ENCODE measurements at regions not wholly inside any gene's neighbourhood (a gene's known extent, or its start where the extent isn't known, plus 50 kb on each side); places are given as distances from the start of the nearest gene placed in this dataset.

DNA sequence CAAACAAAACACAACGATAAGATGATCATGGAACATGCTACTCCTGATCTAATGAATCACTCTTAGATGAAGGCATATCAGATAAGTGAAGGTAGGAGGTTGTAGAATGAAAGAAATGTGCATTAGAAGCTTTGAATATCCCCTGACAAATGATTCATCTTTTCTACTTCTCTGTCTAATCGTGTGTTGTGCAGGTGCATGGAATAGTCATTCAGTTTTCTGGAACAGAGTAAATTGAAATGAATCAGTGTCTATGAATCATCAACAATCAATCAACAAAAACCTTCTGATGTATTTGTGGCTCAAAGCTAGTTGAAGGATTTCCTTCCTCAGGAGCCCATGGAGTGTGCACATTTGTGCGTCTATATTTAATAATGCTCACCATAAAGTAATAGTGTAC lies 1290.4 kb upstream of the PCDH20 start:
- H3K4me3 ChIP-seq (ENCODE audit: low read depth in 1 of 5, low read length in 5 of 5): no peak overlapping the region
- H3K36me3 ChIP-seq (ENCODE audit: control insufficient read depth in 5 of 5, insufficient read depth in 5 of 5, low read length in 5 of 5): no peaks in the 10 kb centered on the region
- H3K9me3 ChIP-seq (ENCODE audit: control insufficient read depth in 5 of 5, low read length in 5 of 5): no peaks in the 10 kb centered on the region
- H3K27ac ChIP-seq (ENCODE audit: low read depth, low read length): no peak overlapping the region
- no peaks in the 10 kb centered on the region for H3K4me1 ChIP-seq (ENCODE audit: control insufficient read depth in 5 of 5, insufficient read depth in 5 of 5, low read length in 5 of 5)
- H3K9ac ChIP-seq (ENCODE audit: low read length in 5 of 5): no peak overlapping the region
- no peaks in the 10 kb centered on the region for H3K27me3 ChIP-seq (ENCODE audit: control insufficient read depth in 5 of 5, insufficient read depth in 4 of 5, low read length in 5 of 5)

DNA sequence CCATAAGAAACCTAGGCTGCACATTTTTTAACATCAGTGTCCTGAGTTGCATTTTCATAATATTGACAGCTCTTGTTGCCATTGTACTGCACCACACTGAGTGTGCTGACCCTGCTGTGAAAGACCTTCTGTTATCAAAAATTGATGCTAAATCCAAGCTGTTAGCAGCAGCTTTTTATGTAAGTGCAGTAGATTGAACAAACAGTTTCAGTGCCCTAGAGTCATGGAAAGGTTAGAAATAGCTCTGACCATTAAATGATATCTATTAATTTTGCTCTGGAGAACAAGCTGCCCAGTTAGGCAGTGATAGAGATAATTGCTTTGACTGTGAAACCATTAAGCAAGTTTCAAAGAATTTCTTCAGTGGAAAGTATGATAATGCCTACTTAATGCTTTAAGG lies 1289.2 kb upstream of the PCDH20 start:
- no peaks in the 10 kb centered on the region for H3K36me3 ChIP-seq (ENCODE audit: control insufficient read depth in 5 of 5, insufficient read depth in 5 of 5, low read length in 5 of 5)

DNA sequence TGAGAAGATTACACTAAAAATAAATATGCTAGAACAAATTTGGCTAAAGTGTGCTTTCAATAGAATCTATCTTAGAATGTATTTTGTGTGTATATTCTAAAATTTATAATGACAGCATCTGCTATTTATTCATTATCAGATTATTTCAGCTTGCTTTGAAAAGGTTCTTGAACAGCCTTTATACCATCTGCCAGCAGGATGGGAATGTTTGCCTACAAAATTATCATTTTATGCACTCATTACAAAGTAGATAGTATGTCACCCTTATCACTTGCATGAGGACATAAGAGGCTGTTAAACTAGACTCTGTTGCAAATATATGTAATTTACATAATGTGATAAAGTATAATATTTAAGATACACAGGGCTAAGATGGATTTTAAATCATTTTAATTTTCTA lies 1286.9 kb upstream of the PCDH20 start:
- H3K36me3 ChIP-seq (ENCODE audit: control insufficient read depth in 5 of 5, insufficient read depth in 5 of 5, low read length in 5 of 5): no peaks in the 10 kb centered on the region
- no peak overlapping the region for H3K27ac ChIP-seq (ENCODE audit: low read depth, low read length)
- no peak overlapping the region for H3K4me3 ChIP-seq (ENCODE audit: low read depth in 1 of 5, low read length in 5 of 5)
- H3K4me1 ChIP-seq (ENCODE audit: control insufficient read depth in 5 of 5, insufficient read depth in 5 of 5, low read length in 5 of 5): no peaks in the 10 kb centered on the region
- no peaks in the 10 kb centered on the region for H3K9me3 ChIP-seq (ENCODE audit: control insufficient read depth in 5 of 5, low read length in 5 of 5)
- H3K27me3 ChIP-seq (ENCODE audit: control insufficient read depth in 5 of 5, insufficient read depth in 4 of 5, low read length in 5 of 5): no peaks in the 10 kb centered on the region
- H3K9ac ChIP-seq (ENCODE audit: low read length in 5 of 5): no peak overlapping the region

More for the DNA sequence above, 1289.2 kb upstream of the PCDH20 start:
- Histone ChIP-seq H3K27ac (ENCODE audit: low read depth, low read length) (no peak overlapping the region), H3K4me3 (ENCODE audit: low read depth in 1 of 5, low read length in 5 of 5) (no peak overlapping the region), H3K27me3 (ENCODE audit: control insufficient read depth in 5 of 5, insufficient read depth in 4 of 5, low read length in 5 of 5) (no peaks in the 10 kb centered on the region), H3K4me1 (ENCODE audit: control insufficient read depth in 5 of 5, insufficient read depth in 5 of 5, low read length in 5 of 5) (no peaks in the 10 kb centered on the region), H3K9me3 (ENCODE audit: control insufficient read depth in 5 of 5, low read length in 5 of 5) (no peaks in the 10 kb centered on the region), H3K9ac (ENCODE audit: low read length in 5 of 5) (no peak overlapping the region)

DNA sequence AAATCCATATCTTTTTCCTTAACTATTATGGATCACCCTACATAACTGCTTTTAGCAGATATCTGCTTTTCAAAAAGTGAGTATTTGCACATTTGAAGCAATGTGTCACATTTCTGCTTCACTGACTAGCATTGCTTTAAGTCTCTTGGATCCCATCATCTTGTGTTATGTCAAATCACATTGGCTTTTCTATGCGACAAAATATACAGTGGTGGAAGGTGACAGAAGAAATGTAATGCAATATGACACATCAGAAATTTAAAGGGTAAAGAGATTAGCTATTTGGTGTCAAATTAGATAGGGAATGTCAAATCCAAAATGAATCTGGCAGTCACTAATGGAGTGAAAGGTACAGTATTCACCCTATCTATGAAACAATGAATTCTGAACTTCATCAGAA lies 1282.1 kb upstream of the PCDH20 start:
- H3K9ac ChIP-seq (ENCODE audit: low read length in 5 of 5): no peak overlapping the region
- no peak overlapping the region for H3K4me3 ChIP-seq (ENCODE audit: low read depth in 1 of 5, low read length in 5 of 5)
- H3K36me3 ChIP-seq (ENCODE audit: control insufficient read depth in 5 of 5, insufficient read depth in 5 of 5, low read length in 5 of 5): no peaks in the 10 kb centered on the region
- no peaks in the 10 kb centered on the region for H3K4me1 ChIP-seq (ENCODE audit: control insufficient read depth in 5 of 5, insufficient read depth in 5 of 5, low read length in 5 of 5)
- peaks cover 0 to 2% (median 0%) of the 10 kb centered on the region in 5 donors for H3K9me3 ChIP-seq (ENCODE audit: control insufficient read depth in 5 of 5, low read length in 5 of 5)
- H3K27ac ChIP-seq (ENCODE audit: low read depth, low read length): no peak overlapping the region
- no peaks in the 10 kb centered on the region for H3K27me3 ChIP-seq (ENCODE audit: control insufficient read depth in 5 of 5, insufficient read depth in 4 of 5, low read length in 5 of 5)

DNA sequence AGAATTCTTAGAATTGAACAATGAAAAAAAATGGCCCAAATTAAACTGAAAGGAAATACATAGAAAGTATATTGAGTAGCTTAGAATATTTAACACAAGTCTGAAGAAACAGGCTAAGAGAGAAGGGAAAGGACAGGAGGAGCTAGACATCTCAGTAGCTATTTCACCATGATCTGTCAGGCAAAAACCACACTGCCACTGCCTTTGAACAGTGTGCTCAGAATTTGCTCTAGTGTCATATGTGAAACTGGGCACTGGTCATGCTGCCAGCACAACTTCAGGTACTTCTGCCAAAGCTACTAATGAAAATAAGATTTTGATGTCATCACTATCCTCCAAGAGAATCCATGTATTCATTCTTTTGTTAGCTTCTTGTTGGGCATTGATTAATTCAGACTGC lies 1280.8 kb upstream of the PCDH20 start:
- Histone ChIP-seq H3K36me3 (ENCODE audit: control insufficient read depth in 5 of 5, insufficient read depth in 5 of 5, low read length in 5 of 5) (no peaks in the 10 kb centered on the region), H3K27ac (ENCODE audit: low read depth, low read length) (no peak overlapping the region), H3K4me1 (ENCODE audit: control insufficient read depth in 5 of 5, insufficient read depth in 5 of 5, low read length in 5 of 5) (no peaks in the 10 kb centered on the region), H3K9ac (ENCODE audit: low read length in 5 of 5) (no peak overlapping the region), H3K9me3 (ENCODE audit: control insufficient read depth in 5 of 5, low read length in 5 of 5) (peaks cover 0 to 2% (median 0%) of the 10 kb centered on the region in 5 donors), H3K4me3 (ENCODE audit: low read depth in 1 of 5, low read length in 5 of 5) (no peak overlapping the region), H3K27me3 (ENCODE audit: control insufficient read depth in 5 of 5, insufficient read depth in 4 of 5, low read length in 5 of 5) (no peaks in the 10 kb centered on the region)

DNA sequence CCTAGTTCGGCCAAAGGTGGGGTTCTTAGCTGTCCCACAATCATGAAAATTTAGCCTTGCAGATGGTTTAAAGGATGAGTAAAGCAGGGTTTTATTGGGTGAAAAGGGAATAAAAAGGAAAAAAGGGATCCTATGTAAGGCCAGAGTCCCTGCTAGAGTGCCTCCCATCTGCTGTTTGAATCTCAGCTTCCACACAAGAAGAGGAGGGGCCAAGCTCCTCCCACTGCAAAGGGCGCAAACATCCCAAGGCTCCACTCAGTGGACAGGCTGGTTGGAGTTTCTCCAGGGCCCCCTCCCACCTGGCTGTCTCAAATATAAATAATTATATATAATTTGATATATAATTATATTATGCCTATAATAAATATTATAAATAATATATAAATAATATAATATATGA lies 1272.1 kb upstream of the PCDH20 start:
- H3K9ac ChIP-seq (ENCODE audit: low read length in 5 of 5): no peak overlapping the region
- no peaks in the 10 kb centered on the region for H3K36me3 ChIP-seq (ENCODE audit: control insufficient read depth in 5 of 5, insufficient read depth in 5 of 5, low read length in 5 of 5)
- H3K9me3 ChIP-seq (ENCODE audit: control insufficient read depth in 5 of 5, low read length in 5 of 5): no peaks in the 10 kb centered on the region
- H3K4me1 ChIP-seq (ENCODE audit: control insufficient read depth in 5 of 5, insufficient read depth in 5 of 5, low read length in 5 of 5): no peaks in the 10 kb centered on the region
- H3K4me3 ChIP-seq (ENCODE audit: low read depth in 1 of 5, low read length in 5 of 5): no peak overlapping the region
- H3K27ac ChIP-seq (ENCODE audit: low read depth, low read length): no peak overlapping the region
- H3K27me3 ChIP-seq (ENCODE audit: control insufficient read depth in 5 of 5, insufficient read depth in 4 of 5, low read length in 5 of 5): no peaks in the 10 kb centered on the region

GRCh38 chr13:62684359-62684758 lies 1268.7 kb upstream of the PCDH20 start:
- H3K4me3 ChIP-seq (ENCODE audit: low read depth in 1 of 5, low read length in 5 of 5): no peak overlapping the region
- no peaks in the 10 kb centered on the region for H3K9me3 ChIP-seq (ENCODE audit: control insufficient read depth in 5 of 5, low read length in 5 of 5)
- H3K27ac ChIP-seq (ENCODE audit: low read depth, low read length): no peak overlapping the region
- H3K4me1 ChIP-seq (ENCODE audit: control insufficient read depth in 5 of 5, insufficient read depth in 5 of 5, low read length in 5 of 5): no peaks in the 10 kb centered on the region
- no peaks in the 10 kb centered on the region for H3K27me3 ChIP-seq (ENCODE audit: control insufficient read depth in 5 of 5, insufficient read depth in 4 of 5, low read length in 5 of 5)
- no peaks in the 10 kb centered on the region for H3K36me3 ChIP-seq (ENCODE audit: control insufficient read depth in 5 of 5, insufficient read depth in 5 of 5, low read length in 5 of 5)
- no peak overlapping the region for H3K9ac ChIP-seq (ENCODE audit: low read length in 5 of 5)

DNA sequence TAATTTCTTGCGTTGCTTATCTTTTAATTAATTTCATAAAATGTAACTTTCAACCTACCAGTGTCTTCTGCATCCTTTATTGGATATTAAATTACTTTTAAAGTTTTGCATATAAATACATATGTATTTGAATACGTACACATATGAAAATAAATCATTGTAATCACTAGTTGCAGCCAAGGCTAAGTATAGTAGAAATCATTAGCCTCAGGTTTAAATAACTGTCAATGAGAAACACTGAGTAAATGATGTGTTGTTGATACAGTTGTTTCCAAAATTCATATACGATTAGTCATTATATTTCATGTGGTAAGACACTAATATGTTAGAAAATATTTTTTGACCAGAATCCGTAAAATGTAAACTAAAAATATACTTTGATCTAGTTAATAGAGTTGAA lies 1267.1 kb upstream of the PCDH20 start:
- Histone ChIP-seq H3K9me3 (ENCODE audit: control insufficient read depth in 5 of 5, low read length in 5 of 5) (no peaks in the 10 kb centered on the region), H3K4me1 (ENCODE audit: control insufficient read depth in 5 of 5, insufficient read depth in 5 of 5, low read length in 5 of 5) (no peaks in the 10 kb centered on the region), H3K4me3 (ENCODE audit: low read depth in 1 of 5, low read length in 5 of 5) (no peak overlapping the region), H3K36me3 (ENCODE audit: control insufficient read depth in 5 of 5, insufficient read depth in 5 of 5, low read length in 5 of 5) (no peaks in the 10 kb centered on the region), H3K27me3 (ENCODE audit: control insufficient read depth in 5 of 5, insufficient read depth in 4 of 5, low read length in 5 of 5) (no peaks in the 10 kb centered on the region), H3K9ac (ENCODE audit: low read length in 5 of 5) (no peak overlapping the region), H3K27ac (ENCODE audit: low read depth, low read length) (no peak overlapping the region)

GRCh38 chr13:62678039-62678438 lies 1262.4 kb upstream of the PCDH20 start:
- no peaks in the 10 kb centered on the region for H3K9me3 ChIP-seq (ENCODE audit: control insufficient read depth in 5 of 5, low read length in 5 of 5)
- no peak overlapping the region for H3K9ac ChIP-seq (ENCODE audit: low read length in 5 of 5)
- H3K36me3 ChIP-seq (ENCODE audit: control insufficient read depth in 5 of 5, insufficient read depth in 5 of 5, low read length in 5 of 5): no peaks in the 10 kb centered on the region
- no peaks in the 10 kb centered on the region for H3K27me3 ChIP-seq (ENCODE audit: control insufficient read depth in 5 of 5, insufficient read depth in 4 of 5, low read length in 5 of 5)
- no peak overlapping the region for H3K27ac ChIP-seq (ENCODE audit: low read depth, low read length)
- no peaks in the 10 kb centered on the region for H3K4me1 ChIP-seq (ENCODE audit: control insufficient read depth in 5 of 5, insufficient read depth in 5 of 5, low read length in 5 of 5)
- H3K4me3 ChIP-seq (ENCODE audit: low read depth in 1 of 5, low read length in 5 of 5): no peak overlapping the region

GRCh38 chr13:62663767-62664166 lies 1248.1 kb upstream of the PCDH20 start:
- Histone ChIP-seq H3K27me3 (ENCODE audit: control insufficient read depth in 5 of 5, insufficient read depth in 4 of 5, low read length in 5 of 5) (no peaks in the 10 kb centered on the region), H3K36me3 (ENCODE audit: control insufficient read depth in 5 of 5, insufficient read depth in 5 of 5, low read length in 5 of 5) (no peaks in the 10 kb centered on the region), H3K9ac (ENCODE audit: low read length in 5 of 5) (no peak overlapping the region), H3K27ac (ENCODE audit: low read depth, low read length) (no peak overlapping the region), H3K9me3 (ENCODE audit: control insufficient read depth in 5 of 5, low read length in 5 of 5) (no peaks in the 10 kb centered on the region), H3K4me3 (ENCODE audit: low read depth in 1 of 5, low read length in 5 of 5) (no peak overlapping the region), H3K4me1 (ENCODE audit: control insufficient read depth in 5 of 5, insufficient read depth in 5 of 5, low read length in 5 of 5) (no peaks in the 10 kb centered on the region)

GRCh38 chr13:62659365-62659764 lies 1243.7 kb upstream of the PCDH20 start:
- H3K27me3 ChIP-seq (ENCODE audit: control insufficient read depth in 5 of 5, insufficient read depth in 4 of 5, low read length in 5 of 5): no peaks in the 10 kb centered on the region
- H3K27ac ChIP-seq (ENCODE audit: low read depth, low read length): no peak overlapping the region
- H3K9ac ChIP-seq (ENCODE audit: low read length in 5 of 5): no peak overlapping the region
- H3K4me3 ChIP-seq (ENCODE audit: low read depth in 1 of 5, low read length in 5 of 5): no peak overlapping the region
- no peaks in the 10 kb centered on the region for H3K36me3 ChIP-seq (ENCODE audit: control insufficient read depth in 5 of 5, insufficient read depth in 5 of 5, low read length in 5 of 5)
- no peaks in the 10 kb centered on the region for H3K9me3 ChIP-seq (ENCODE audit: control insufficient read depth in 5 of 5, low read length in 5 of 5)
- H3K4me1 ChIP-seq (ENCODE audit: control insufficient read depth in 5 of 5, insufficient read depth in 5 of 5, low read length in 5 of 5): no peaks in the 10 kb centered on the region
